Colon (tissue), 2 donors: ENCODE measurements at regions not wholly inside any gene's neighbourhood (a gene's known extent, or its start where the extent isn't known, plus 50 kb on each side); places are given as distances from the start of the nearest gene placed in this dataset.
"Not testable (repeated sequence)": the region's sequence is repeated elsewhere in the genome, so short reads cannot be mapped to it uniquely, and the experiment has no call there.

Source experiments
- FAIRE-seq: peaks from 2 replicates; lab custom pipeline; 2012; peaks lifted over from hg19 to GRCh38; lab: Jason Lieb, UNC
- donor health status: control.
- donor health status: control.

- FAIRE-seq = no peak
Measured at GRCh38 chr19:28136796-28137195, 1076.2 kb downstream of the UQCRFS1 start.

- FAIRE-seq = no peak
Measured at GRCh38 chr19:28135825-28136224, 1077.1 kb downstream of the UQCRFS1 start.

GRCh38 chr19:28134311-28134710 is 1078.6 kb downstream of the UQCRFS1 start:
- FAIRE-seq = no peak

DNA sequence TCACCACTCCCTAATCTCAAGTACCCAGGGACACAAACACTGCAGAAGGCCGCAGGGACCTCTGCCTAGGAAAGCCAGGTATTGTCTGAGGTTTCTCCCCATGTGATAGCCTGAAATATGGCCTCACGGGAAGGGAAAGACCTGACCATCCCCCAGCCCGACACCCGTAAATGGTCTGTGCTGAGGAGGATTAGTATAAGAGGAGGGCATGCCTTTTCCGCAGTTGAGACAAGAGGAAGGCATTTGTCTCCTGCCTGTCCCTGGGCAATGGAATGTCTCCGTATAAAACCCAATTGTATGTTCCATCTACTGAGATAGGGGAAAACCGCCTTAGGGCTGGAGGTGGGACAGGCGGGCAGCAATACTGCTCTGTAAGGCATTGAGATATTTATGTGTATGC is 1082.1 kb downstream of the UQCRFS1 start:
- FAIRE-seq = not testable (repeated sequence)

GRCh38 chr19:28130066-28130511 is 1082.9 kb downstream of the UQCRFS1 start:
- FAIRE-seq = no peak

GRCh38 chr19:28128341-28128740 is 1084.6 kb downstream of the UQCRFS1 start:
- no peak for FAIRE-seq

DNA sequence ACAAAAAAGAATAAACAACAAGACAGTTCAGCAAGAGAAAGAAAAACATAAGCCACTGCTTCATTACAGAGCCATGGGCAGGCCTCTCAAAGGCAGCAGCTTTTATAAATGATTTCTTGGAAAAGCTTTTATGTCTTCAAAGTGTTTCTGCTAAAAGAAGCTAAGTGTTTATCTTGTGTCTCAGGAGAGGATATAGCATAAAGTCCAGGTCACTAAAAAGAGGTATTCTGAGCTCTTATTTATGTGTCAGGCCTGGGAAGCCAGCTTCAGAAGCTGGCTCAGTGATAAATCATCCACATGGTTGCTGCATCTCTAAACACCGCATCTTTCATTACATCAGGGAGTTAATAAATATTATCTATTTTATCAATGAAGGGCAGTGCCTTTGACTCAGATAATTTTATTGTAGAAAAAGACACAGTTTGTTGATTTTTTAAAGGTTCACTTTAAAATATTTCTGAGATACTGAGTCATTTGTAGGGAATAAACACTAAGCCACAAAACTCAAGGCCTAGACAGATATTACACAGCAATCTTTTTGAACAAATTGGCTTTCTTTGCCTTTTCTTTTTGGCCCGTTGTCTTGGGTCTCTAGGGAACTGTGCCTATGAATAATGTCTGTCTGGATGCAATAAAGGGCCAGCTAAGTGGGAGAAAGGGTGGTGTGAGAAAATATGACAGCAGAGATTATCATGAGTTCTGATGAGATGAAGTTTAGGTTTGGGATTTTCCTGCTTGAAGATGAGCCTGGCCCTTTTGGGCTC is 1086.6 kb downstream of the UQCRFS1 start:
- no peak for FAIRE-seq

- FAIRE-seq = no peak
Measured at GRCh38 chr19:28122734-28123133, 1090.2 kb downstream of the UQCRFS1 start.

GRCh38 chr19:28118235-28118634 is 1094.7 kb downstream of the UQCRFS1 start:
- FAIRE-seq = no peak

GRCh38 chr19:28117143-28117542 is 1095.8 kb downstream of the UQCRFS1 start:
- FAIRE-seq = no peak

- FAIRE-seq = not testable (repeated sequence)
Measured at GRCh38 chr19:28116379-28116778, 1096.6 kb downstream of the UQCRFS1 start.

- FAIRE-seq = no peak
Measured at GRCh38 chr19:28103921-28104320, 1109.0 kb downstream of the UQCRFS1 start.

- FAIRE-seq = not testable (repeated sequence)
Measured at GRCh38 chr19:28084659-28085157, 1128.2 kb downstream of the UQCRFS1 start.

GRCh38 chr19:28076628-28077027 is 1136.3 kb downstream of the UQCRFS1 start:
- no peak for FAIRE-seq

DNA sequence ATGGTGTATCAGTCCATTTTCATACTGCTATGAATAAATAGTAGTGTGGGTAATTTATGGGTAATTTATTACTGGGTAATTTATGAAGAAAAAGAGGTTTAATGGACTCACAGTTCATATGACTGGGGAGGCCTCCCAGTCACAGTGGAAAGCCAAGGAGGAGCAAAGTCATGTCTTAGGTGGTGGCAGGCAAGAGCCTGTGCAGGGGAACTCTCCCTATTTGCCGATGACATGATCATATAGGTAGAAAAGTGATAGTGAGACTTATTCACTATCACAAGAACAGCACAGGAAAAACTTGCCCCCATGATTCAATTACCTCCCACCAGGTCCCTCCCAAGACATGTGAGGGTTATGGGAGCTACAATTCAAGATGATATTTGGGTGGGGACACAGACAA is 1137.7 kb downstream of the UQCRFS1 start:
- FAIRE-seq = no peak

DNA sequence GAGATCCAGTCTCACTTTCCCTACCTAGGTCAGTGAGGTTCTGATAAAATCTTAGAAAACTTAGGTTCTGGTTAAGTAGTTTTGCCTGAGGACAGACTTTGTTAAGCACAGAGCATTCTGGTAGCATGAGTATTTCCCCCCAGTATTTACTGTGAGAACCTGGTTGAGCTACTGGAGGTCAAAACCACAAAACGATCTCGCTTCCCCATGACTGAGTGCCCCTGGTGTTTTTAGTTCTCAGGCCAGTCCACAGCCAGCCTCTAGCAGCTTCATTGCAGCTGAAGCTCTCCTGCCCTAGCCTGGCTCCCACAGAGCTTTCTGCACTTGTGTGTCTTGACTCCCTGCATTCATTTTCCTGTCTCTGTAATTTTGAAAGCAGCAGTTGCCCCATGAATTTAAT is 1138.2 kb downstream of the UQCRFS1 start:
- FAIRE-seq = no peak

DNA sequence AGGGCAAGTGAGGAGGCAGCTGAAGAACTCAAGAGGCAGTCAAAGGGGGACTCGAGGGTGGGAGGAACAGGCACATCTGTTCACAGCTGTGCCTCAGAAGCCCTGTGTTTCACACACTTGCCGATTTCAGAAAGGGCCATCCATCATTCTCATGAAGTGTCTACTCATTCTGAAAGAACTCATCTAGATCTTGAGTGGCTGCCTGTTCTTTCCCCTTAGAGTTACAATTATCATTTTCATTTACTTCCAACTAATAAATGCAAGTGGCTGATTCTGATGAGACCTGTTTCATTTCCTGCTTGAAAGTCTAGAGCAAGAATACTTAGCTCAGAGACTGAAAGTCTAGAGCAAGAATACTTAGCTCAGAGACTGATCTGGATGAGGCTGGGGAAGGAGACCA is 1145.1 kb downstream of the UQCRFS1 start:
- no peak for FAIRE-seq

DNA sequence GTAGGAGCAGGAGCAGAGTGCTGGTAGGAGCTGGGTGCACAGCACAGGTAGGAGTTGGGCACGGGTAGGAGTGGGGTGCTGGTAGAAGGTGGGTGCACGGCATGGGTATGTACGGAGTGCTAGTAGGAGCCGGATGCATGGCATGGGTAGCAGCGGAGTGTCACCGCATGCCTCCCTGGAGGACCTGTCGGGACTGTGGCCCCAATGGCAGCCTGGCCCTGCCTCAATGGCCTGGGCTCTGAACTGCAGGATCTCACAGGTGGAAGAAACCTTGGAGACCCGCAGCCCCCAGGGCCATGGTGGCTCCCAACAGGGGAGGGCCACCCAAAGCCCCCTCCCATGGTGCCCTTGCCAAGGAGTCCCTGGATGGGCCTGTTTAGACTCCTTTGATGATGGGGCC is 1146.0 kb downstream of the UQCRFS1 start:
- no peak for FAIRE-seq

- no peak for FAIRE-seq
Measured at GRCh38 chr19:28066161-28066560, 1146.8 kb downstream of the UQCRFS1 start.

- no peak for FAIRE-seq
Measured at GRCh38 chr19:28065026-28065425, 1147.9 kb downstream of the UQCRFS1 start.

DNA sequence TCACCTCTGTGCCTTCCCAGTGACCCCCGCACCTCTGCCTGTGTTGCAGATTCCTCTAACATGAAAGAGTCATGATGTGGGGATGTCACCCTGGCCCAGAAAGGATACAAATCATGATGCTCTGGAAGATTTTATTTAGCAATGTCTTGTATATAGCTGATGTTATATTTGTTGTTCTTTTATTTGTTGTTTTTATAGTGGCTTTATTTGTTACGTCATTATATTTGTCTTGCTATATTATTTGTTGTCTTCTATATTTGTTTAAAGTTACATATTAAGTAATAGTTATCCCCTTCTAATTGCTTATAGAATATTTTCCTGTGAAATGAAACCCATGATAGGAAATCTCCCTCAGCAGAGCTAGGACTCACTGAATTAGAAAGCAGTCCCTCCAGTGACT is 1149.2 kb downstream of the UQCRFS1 start:
- FAIRE-seq = no peak

DNA sequence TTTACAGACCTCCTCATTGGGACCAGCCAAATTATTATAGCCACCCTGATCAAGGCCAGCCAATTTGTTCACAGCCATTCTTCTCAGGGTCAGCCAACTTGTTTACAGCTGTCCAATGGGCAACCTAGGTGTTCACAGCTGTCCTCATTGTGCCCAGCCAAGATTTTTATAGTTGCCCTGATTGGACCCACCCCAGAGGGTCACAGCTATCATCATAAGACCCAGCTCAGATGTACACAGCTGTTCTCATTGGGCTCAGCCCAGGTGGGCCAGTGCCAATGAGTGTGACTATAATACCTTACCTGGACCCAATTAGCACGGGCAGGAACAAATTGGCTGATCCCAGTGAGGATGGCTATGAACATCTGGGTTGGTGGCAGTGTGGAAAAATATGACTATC is 1151.8 kb downstream of the UQCRFS1 start:
- FAIRE-seq = no peak

- not testable (repeated sequence) for FAIRE-seq
Measured at GRCh38 chr19:28057026-28057425, 1155.9 kb downstream of the UQCRFS1 start.

DNA sequence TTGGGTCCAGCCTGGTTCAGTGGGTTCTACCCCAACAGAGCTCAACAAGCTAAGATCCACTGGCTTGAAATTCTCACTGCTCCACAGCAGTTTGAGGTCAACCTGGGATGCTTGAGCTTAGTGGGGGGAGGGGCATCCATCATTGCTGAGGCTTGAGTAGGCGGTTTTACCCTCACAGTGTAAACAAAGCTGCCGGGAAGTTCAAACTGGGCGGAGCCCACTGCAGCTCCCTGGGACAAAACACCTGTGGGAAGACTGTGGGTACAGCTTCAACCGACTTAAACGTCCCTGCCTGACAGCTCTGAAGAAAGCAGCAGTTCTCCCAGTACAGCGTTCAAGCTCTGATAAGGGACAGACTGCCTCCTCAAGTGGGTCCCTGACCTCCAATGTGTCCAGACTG is 1161.9 kb downstream of the UQCRFS1 start:
- FAIRE-seq = no peak
